ENCODE measurements at regions not wholly inside any gene's neighbourhood (a gene's known extent, or its start where the extent isn't known, plus 50 kb on each side); places are given as distances from the start of the nearest gene placed in this dataset.
"Not testable (repeated sequence)": the region's sequence is repeated elsewhere in the genome, so short reads cannot be mapped to it uniquely, and the experiment has no call there.

- no peak overlapping the region for H3K27ac ChIP-seq
- no peak for DNase-seq (ENCODE audit: low spot score)
- ChIA-PET POLR2A (ENCODE audit: low non-redundant PET) (no interaction called here), CTCF (interaction anchor here (0.7 to 0.9 kb wide), 3 partner anchors 9 to 84 kb away, joined by 3 to 5 read pairs (median 4); no protein-coding TSS in a partner anchor)
- TF ChIP-seq, protein P1, sequence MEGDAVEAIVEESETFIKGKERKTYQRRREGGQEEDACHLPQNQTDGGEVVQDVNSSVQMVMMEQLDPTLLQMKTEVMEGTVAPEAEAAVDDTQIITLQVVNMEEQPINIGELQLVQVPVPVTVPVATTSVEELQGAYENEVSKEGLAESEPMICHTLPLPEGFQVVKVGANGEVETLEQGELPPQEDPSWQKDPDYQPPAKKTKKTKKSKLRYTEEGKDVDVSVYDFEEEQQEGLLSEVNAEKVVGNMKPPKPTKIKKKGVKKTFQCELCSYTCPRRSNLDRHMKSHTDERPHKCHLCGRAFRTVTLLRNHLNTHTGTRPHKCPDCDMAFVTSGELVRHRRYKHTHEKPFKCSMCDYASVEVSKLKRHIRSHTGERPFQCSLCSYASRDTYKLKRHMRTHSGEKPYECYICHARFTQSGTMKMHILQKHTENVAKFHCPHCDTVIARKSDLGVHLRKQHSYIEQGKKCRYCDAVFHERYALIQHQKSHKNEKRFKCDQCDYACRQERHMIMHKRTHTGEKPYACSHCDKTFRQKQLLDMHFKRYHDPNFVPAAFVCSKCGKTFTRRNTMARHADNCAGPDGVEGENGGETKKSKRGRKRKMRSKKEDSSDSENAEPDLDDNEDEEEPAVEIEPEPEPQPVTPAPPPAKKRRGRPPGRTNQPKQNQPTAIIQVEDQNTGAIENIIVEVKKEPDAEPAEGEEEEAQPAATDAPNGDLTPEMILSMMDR (conservative IDR thresholded peaks at IDR 0.05; ENCODE audit: low read depth) = no peak
These were observed 99.6 kb upstream of the PAX2 start for GRCh38 chr10:100645613-100646392.

GRCh38 chr10:100647928-100648327 is 97.5 kb upstream of the PAX2 start:
- ChIA-PET POLR2A (ENCODE audit: low non-redundant PET) (interaction anchor here (0.7 kb wide), 1 partner anchor 19 kb away, joined by 9 read pairs; no protein-coding TSS in a partner anchor), CTCF (no interaction called here)
- TF ChIP-seq, protein P1 (conservative IDR thresholded peaks at IDR 0.05; ENCODE audit: low read depth) = no peak
- no peak overlapping the region for H3K27ac ChIP-seq
- DNase-seq (ENCODE audit: low spot score) = no peak

GRCh38 chr10:100650693-100651092 is 94.7 kb upstream of the PAX2 start:
- DNase-seq (ENCODE audit: low spot score) = no peak
- H3K27ac ChIP-seq = no peak overlapping the region
- TF ChIP-seq, protein P1 (conservative IDR thresholded peaks at IDR 0.05; ENCODE audit: low read depth) = no peak
- CTCF ChIA-PET = no interaction called here
- POLR2A ChIA-PET (ENCODE audit: low non-redundant PET) = no interaction called here

DNA sequence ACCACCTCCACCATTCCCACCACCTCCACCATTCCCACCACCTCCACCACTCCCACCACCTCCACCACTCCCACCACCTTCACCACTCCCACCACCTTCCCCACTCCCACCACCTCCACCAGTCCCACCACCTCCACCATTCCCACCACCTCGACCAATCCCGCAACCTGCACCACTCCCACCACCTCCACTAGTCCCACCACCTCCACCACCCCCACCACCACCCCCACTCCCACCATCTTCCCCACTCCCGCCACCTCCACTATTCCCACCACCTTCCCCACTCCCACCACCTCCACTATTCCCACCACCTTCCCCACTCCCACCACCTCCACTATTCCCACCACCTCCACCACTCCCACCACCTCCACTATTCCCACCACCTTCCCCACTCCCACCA is 94.3 kb upstream of the PAX2 start:
- CTCF ChIA-PET; DNase-seq (ENCODE audit: low spot score); POLR2A ChIA-PET (ENCODE audit: low non-redundant PET); H3K27ac ChIP-seq: not testable (repeated sequence)

DNA sequence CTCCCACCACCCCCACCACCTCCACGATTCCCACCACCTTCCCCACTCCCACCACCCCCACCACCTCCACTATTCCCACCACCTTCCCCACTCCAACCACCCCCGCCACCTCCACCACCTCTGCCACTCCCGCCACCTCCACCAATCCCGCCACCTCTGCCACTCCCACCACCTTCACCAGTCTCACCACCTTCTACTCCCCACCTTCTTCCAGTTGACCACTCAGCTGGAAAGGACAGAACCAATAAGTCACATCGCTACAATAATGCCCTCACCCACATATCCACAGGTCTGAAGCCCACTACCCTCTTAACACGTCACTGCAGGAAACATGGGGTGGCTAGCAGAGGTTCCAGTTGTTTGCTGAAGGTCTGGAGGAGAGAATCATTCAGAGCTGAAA is 93.5 kb upstream of the PAX2 start:
- ChIA-PET CTCF (no interaction called here), POLR2A (ENCODE audit: low non-redundant PET) (no interaction called here)
- DNase-seq (ENCODE audit: low spot score) = no peak
- TF ChIP-seq, protein P1 (conservative IDR thresholded peaks at IDR 0.05; ENCODE audit: low read depth) = no peak
- H3K27ac ChIP-seq = no peak overlapping the region

DNA sequence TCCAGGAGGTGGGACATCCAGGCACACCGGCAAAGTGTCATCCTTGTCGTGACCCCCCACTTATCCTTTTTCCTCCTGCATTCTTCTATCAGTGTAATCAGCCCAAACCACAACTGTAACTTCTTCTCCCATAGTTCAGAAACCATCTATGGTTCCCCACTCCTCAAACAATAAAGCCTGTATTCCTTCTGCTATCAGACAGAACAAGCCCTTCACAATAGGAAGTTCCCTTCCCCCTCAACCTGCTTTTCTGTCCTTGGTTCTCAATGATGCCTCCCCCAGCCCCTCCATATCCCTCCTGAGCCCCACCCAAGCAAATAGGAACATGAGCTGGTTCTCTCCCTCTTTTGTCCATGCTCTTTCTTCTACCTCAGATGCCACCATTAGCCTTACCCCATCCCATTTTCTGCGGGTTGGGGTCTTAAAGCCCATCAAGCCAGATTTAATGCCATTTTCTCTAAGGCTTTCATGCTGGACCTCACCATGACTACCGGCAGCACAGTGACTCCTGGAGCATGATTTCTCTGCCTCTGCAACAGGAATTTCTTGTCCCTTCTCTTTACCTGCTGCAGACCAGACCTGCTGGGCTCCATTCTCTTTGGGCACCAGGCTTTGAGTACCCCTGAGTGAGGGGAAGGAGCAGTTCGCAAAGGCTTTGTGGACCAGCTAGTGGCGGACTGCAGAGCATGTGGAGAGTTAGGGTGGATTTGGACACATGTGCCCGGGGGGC is 92.8 kb upstream of the PAX2 start:
- POLR2A ChIA-PET (ENCODE audit: low non-redundant PET) = no interaction called here
- H3K27ac ChIP-seq = no peak overlapping the region
- TF ChIP-seq, protein P1 (conservative IDR thresholded peaks at IDR 0.05; ENCODE audit: low read depth) = no peak
- DNase-seq (ENCODE audit: low spot score) = no peak
- CTCF ChIA-PET = no interaction called here

All from RWPE1 (cell line).